Kasumi-1 (cell line): ENCODE measurements at regions not wholly inside any gene's neighbourhood (a gene's known extent, or its start where the extent isn't known, plus 50 kb on each side); places are given as distances from the start of the nearest gene placed in this dataset.
"Not testable (repeated sequence)": the region's sequence is repeated elsewhere in the genome, so short reads cannot be mapped to it uniquely, and the experiment has no call there.

Experiments used
- DNase-seq, 2 experiments: peaks; one replicate each; lab custom pipeline; 2025; lab: John Stamatoyannopoulos, UW

- no peak for DNase-seq
Measured at GRCh38 chr15:35695003-35695402, 149.0 kb upstream of the DPH6 start.

GRCh38 chr15:35696767-35697231, 150.8 kb upstream of the DPH6 start:
- DNase-seq, result no peak

- DNase-seq, result no peak
Measured at GRCh38 chr15:35697549-35698299, 151.8 kb upstream of the DPH6 start.

GRCh38 chr15:35698331-35698730, 152.4 kb upstream of the DPH6 start:
- DNase-seq, result no peak

- DNase-seq, result no peak
Measured at GRCh38 chr15:35698966-35699575, 153.1 kb upstream of the DPH6 start.

GRCh38 chr15:35700091-35700593, 154.2 kb upstream of the DPH6 start:
- DNase-seq, result not testable (repeated sequence)

- DNase-seq, result no peak
Measured at GRCh38 chr15:35701402-35702046, 155.6 kb upstream of the DPH6 start.

GRCh38 chr15:35702946-35703495, 157.1 kb upstream of the DPH6 start:
- no peak for DNase-seq

GRCh38 chr15:35705030-35705883, 159.3 kb upstream of the DPH6 start:
- no peak for DNase-seq

- DNase-seq, result no peak
Measured at GRCh38 chr15:35705884-35706585, 160.1 kb upstream of the DPH6 start.

GRCh38 chr15:35712956-35713355, 167.0 kb upstream of the DPH6 start:
- DNase-seq, result no peak

GRCh38 chr15:35713733-35714132, 167.8 kb upstream of the DPH6 start:
- no peak for DNase-seq

GRCh38 chr15:35717721-35718120, 171.8 kb upstream of the DPH6 start:
- DNase-seq, result no peak

GRCh38 chr15:35720019-35720418, 174.1 kb upstream of the DPH6 start:
- DNase-seq, result no peak

- no peak for DNase-seq
Measured at GRCh38 chr15:35720984-35721383, 175.0 kb upstream of the DPH6 start.

GRCh38 chr15:35721751-35722150, 175.8 kb upstream of the DPH6 start:
- DNase-seq, result no peak

GRCh38 chr15:35722501-35722900, 176.5 kb upstream of the DPH6 start:
- DNase-seq, result no peak

- DNase-seq, result no peak
Measured at GRCh38 chr15:35723120-35723847, 177.3 kb upstream of the DPH6 start.

- DNase-seq, result no peak
Measured at GRCh38 chr15:35723852-35724251, 177.9 kb upstream of the DPH6 start.

GRCh38 chr15:35724626-35725025, 178.7 kb upstream of the DPH6 start:
- no peak for DNase-seq
